Hepatic stellate cell (primary cell): ENCODE measurements at regions not wholly inside any gene's neighbourhood (a gene's known extent, or its start where the extent isn't known, plus 50 kb on each side); places are given as distances from the start of the nearest gene placed in this dataset.
A peak's percentile ranks its signal among the peaks of the same experiment; 100 is the strongest.
"Not testable (repeated sequence)": the region's sequence is repeated elsewhere in the genome, so short reads cannot be mapped to it uniquely, and the experiment has no call there.

ENCODE experiments used
- DNase-seq: peaks from one replicate; pipeline ENCODE4 v3.0.0; 2011; ENCODE audit warnings: low spot score

DNA sequence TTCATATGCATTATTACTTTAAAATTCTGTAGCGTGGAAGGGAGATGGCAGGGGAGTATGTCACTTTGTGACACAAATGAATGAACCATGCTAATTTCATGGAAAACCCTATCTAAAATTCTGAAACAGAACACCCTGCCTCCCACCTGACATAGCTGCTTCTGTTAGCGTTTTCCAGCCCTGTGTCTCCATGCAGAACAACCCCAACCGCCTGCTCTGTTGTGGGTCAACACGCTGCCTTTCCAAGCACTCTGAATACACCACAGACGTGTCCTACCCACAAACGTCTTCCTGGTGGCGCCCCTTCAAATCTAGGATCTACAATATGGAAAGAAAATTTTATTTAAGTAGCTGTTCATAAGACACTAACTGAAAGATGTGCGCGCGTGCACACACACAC, 238.6 kb downstream of the TRIML1 start:
- DNase-seq, result no peak

DNA sequence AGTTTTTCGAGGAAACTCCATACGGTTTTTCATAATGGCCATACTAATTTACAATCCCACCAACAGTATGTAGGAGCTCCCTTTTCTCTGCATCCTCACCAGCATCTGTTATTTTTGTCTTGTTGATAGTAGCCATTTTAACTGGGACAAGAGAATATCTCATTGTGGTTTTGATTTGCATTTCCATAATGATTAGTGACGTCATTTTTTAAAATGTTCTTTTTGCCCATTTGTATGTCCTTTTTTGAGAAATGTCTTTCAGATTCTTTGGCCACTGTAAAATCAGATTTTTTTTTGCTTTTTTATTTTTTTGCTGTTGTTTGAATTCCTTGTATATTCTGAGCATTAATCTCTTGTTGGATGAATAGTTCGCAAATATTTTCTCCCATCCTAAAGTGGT, 243.9 kb downstream of the TRIML1 start:
- no peak for DNase-seq

DNA sequence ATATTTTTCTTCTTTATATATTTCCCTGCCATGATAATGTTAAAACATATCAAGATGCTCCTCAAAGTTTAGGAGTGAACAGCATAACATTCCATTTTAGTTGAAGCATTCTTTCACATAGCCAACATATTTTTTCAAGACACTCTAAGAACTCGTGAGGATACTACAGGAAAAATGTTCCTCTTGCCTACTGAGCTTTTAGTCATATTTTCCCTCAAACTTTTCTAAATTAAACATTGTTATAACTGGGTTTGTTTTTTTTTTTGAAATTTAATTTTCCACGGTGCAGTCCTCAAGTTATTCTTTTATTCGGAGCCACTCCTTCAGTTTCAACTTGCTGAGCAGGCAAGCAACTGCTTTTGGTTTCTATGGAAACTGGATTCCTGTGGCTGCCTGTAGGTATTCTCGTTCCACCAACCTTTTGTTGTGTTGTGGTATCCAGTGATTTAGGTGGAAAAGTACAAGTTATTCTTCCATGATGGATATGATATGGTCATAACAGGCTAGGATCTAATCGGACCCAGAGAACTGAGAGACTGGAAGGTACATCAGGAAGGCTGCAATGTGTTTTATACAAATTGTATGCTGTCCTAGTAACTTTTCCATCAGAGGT, 248.0 kb downstream of the TRIML1 start:
- no peak for DNase-seq

DNA sequence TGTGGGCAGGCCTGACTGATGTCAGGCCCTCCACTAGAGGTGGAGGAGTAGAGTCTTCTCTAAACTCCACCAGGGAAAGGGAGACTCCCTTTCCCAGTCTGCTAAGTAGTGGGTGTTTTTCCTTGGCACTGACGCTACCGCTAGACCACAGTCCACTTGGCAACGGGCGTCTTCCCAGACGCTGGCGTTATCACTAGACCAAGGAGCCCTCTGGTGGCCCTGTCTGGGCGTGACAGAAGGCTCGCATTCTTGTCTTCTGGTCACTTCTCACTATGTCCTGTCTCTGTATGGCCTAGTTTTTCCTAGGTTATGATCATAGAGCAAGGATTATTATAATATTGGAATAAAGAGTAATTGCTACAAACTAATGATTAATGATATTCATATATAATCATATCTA, 252.1 kb downstream of the TRIML1 start:
- DNase-seq, result not testable (repeated sequence)

DNA sequence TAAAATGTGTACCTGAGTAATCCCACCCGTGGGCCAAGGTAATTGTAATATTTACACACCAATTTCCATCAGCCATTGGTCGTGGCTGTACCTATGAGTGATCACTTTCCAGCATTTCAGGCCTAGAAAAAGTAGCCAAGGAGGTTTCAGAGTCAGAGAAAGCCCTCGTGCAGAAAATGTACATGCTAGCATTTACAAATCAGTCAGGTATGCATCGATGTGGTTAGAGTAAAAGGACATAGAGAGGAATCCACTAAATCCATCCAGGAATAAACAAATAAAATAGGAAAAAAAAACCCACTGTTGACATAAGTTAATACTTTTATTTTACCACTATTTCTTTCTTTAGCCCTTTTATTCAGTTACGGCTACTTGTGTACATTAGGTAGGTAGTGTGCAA, 256.8 kb downstream of the TRIML1 start:
- no peak for DNase-seq

DNA sequence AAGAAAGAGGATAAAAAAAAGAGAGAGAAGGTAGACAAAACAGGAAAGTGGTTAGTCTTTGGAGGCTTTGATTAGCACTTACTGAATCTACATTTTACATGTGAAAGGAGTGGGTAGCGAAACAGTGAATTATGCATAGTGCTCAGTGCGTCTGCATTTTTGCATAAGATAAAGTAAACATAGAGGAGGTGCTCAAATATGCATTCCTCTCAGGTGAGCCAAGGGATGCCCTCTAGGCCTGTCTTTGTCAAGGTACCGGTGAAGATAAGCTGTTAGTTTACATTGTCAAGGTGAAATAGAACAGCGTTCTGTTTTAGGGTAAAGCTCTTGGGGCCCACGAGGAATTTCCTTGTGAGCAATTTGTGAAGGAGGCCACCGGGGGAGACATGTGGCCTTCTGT, 260.6 kb downstream of the TRIML1 start:
- no peak for DNase-seq

DNA sequence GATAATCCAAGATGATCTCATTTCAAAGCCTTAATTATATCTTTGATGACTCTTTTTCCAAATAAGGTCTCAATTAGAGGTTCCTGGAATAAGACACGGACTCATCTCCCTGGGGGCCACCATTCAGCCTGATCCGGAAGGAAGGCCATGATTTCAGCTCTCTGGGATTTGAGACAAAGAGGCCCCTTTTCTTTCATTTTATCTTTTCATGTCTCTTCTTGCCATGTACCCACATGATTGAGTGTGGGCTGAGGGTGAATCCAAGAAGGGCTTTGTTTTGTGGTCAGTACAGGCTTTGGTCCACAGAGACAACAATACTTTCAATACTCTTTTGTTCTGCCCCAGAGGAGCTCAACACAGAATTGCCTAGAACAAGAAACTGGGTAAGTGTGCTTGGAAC, 261.2 kb downstream of the TRIML1 start:
- DNase-seq, result no peak

DNA sequence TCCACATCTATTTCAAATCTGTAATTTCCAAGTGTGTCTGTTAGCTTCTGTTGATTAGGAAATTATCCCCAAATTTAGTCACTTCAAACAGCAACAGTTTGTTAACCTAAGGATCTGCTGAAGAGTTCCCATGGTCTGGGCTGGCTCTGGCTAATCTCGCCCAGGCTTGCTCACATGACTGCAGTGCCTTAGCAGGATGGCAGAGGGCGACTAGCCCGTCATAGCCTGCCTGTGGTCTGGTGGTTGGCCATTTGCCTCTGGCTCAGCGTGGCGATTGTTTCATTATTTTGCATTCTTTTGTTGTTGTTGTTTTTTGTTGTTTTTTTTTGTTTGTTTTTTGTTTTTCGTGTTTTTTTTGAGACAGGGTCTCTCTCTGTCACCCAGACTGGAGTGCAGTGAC, 264.0 kb downstream of the TRIML1 start:
- no peak for DNase-seq

DNA sequence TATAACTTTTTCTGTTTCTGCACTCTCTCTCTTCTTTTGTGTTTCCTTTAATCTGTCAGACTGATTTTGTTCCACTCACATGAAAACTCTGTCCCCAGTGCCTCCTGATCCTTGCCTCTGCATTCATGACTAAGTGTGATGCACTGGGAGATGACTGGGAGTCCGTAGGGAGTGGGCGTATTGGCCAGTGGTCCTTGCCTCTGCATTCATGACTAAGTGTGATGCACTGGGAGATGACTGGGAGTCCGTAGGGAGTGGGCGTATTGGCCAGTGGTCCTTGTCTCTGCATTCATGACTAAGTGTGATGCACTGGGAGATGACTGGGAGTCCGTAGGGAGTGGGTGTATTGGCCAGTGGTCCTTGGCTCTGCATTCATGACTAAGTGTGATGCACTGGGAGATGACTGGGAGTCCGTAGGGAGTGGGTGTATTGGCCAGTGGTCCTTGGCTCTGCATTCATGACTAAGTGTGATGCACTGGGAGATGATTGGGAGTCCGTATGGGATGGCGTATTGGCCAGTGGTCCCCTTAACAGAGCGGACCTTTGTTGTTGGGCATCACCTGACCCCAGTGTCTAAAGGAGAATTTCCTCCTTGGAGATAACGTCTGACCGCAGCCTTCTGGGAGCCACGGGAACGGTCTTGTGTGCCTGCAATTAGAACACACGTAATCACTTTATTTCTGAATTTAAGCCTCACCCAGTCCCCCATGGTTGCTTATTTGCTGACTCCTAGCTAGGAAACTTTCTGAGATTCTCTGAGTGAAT, 266.0 kb downstream of the TRIML1 start:
- DNase-seq, result peak; percentile 9

DNA sequence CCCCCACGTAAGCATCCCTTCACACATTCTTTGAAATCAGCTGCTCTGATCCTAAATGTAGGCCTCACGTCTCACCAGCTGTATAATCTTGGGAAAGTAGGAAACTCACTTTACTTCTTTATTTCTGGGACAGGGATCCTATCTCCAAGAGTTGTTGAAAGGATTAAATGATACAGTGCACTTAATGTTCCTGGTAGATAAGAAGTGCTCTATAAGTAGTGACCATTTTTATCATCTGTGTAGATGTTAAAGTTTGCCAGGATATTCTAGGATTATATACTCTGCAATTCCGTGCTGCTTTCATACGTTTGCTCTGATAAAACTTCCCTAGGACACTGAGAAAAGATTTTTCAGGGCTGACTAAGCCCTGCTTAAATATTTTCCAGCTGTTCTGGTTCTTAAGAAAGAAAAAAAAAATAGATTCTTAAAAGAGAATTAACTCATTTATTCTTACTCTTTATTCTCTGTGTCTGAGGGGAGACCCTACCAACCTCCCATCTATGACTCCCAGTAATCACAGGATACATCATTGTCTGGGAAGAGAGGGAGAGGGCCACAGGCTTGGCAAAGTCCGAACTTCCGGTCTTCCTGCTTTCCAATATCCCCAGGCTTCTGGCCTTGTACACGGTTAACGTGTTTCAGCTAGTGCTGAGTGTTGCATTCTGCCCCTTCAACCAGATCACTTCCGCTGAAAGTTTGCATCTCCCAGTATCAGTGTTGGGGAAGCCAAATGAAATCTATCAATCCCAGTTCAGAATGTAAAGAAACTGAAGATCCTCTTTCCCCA, 269.2 kb downstream of the TRIML1 start:
- DNase-seq, result no peak

DNA sequence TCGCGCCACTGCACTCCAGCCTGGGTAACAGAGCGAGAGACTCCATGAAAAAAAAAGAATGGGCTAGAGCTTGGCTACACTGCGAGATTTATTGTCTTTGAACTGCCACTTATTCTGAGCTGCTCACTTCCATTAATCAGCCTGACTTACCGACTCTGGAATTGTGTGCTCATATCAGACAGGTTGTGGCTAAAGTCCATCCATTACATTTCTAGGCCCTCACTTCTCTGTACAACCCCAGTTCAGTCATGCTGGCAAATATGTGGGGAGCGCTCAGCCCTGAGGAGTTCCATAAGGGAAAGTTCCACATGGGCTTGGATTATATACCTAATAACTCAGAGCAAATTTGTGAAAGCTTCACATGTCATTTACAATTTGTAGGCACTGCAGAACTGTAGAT, 270.6 kb downstream of the TRIML1 start:
- DNase-seq, result no peak

DNA sequence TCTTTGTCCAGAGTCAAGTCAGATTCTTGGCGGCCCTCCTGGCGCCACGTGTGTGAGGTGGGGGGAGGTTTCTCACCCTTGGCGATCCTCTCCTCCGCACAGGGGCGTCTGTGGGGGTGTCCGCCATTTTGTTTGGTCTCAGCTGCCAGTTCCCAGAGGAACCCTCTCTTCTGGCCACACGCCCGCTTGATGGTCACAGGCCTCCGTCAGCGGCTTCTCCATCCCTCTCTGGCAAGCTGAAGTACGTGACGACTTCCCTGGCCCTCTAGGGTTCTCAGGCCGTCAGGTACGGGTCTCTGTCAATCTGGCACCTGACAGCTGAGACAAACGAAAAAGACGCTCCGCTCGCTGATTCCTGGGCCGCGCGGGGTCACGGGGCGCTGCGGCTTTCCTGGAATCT, 272.6 kb downstream of the TRIML1 start:
- no peak for DNase-seq

DNA sequence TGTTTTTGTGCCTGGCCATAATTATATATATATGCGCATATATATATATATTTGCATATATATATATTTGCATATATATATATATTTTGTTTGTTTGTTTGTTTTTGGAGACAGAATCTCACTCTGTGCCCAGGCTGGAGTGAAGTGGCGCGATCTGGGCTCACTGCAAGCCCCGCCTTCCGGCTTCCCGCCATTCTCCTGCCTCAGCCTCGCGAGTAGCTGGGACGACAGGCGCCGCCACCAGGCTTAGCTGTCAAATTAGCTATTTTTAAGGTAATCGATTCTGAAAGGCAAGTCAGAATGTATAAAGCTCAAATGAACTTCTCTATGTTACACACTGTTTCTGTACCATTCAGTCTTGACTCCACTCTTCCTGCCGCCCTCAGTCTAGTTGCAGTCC, 273.3 kb downstream of the TRIML1 start:
- no peak for DNase-seq

DNA sequence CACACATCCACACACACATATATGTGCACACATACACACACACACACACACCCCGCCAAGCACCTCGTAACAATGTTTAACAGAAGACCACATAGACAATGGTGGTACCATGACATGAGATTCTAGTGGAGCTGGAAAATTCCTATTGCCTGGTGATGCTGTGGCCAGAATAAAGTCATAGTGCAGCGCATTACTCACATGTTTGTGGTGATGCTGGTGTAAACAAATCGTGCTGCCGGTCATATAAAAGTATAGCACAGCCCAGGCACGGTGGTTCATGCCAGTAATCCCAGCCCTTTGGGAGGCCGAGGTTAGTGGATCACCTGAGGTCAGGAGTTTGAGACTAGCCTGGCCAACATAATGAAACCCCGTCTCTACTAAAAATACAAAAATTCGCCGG, 275.2 kb downstream of the TRIML1 start:
- DNase-seq, result no peak

DNA sequence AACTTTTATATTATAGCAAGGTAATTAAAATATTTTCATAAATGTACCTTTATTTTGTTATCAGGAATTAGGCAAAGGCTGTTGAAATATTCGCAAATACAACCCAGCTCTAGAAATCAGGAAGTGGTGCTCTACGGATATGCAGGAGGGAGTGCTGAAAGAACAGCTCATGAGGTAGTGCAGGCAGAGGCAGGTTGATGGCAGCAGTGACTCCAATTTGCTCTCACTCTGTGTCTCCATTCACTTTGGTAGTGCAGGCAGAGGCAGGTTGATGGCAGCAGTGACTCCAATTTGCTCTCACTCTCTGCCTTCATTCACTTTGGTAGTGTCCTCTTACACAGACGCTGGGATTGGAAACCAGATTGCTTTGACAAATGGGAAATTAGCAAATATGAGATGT, 277.9 kb downstream of the TRIML1 start:
- DNase-seq, result no peak

DNA sequence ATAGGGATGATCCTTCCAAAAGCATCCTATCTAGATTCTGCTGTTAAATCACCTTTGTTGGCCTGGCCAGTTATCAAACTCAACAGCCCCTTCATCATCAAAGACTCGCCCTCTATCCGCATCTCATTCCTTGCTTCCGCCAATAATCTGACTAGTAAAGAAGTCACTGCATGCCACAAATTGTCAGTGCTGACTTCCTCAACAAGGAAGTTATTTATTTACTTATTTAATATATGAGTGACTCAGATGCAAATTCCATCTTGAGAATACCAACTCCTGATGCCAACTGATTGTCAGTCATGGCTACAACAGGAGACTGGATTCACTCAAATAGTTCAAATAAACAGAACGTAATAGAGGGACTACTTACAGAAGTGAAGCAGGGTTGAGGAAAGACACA, 283.8 kb downstream of the TRIML1 start:
- no peak for DNase-seq

DNA sequence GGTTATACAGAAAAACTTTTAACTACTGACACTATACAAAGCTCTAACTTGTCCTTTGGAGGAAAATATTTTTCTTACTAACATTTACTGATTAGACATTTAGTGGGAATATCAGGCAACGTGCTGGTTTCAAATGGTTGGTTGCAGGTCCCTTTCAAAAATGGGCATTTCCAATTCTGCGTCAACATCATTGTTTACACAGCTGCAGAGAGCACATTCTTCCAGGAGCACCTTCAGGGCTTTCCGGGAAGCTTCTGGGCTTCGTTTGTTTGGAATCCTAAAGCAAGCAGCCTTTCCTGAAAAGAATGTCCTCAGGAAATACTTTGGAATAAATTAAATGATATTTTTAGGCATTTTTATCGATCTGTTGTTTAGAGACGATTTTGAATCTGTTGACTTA, 289.7 kb downstream of the TRIML1 start:
- no peak for DNase-seq

DNA sequence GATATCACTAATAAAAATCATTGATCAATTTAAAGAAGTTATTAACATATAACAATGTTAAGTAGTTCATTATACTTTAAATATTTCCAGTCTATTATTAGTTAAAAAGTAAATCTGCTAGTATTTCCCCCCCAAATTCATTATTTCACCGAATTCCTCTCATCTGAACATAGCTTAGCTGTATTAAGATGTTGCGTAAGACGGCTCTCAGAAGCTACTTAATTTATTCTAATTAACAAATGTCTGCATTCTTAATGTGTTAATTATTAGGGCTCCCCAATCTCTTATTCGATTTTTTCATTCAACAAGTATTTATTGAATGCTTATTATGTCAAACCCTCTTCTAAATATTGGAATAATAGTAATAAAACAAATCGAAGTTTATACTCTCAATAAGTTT, 290.7 kb downstream of the TRIML1 start:
- no peak for DNase-seq

DNA sequence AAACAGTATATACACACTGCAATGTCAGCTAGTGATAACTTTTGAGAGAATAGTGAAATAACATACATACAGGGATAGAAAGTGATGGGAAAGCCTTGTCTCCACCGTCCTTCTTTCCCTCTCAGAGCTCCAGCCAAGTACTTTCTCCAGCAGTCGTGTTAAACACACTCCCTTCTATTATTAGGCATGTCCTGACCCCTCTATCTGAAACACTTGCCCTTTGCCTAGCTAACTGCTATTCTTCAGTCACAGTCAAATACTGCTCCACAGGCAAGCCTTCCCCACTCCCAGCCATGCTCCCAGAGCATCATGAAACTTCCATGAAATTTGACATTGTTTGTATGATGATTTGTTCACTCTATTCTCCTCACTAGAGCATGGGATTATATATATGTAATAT, 291.1 kb downstream of the TRIML1 start:
- no peak for DNase-seq

DNA sequence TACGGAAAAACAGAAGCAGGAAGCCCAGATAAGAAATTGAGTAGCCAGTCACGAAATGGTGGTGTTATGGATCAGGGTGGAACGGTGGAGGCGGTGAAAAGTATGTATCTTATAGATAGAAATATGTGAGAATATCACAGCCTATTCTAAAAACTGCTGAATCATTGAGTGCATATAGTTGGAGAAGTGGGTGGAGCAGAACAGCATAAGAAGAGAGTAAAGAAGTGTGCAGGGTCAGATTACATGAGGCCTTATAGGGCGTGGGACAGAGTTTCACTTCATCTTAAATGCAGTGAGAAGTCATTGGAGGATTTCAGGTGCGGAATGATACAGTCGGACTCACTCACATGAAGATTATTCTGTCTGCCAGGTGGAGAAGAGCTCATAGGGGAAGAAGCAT, 293.1 kb downstream of the TRIML1 start:
- no peak for DNase-seq

DNA sequence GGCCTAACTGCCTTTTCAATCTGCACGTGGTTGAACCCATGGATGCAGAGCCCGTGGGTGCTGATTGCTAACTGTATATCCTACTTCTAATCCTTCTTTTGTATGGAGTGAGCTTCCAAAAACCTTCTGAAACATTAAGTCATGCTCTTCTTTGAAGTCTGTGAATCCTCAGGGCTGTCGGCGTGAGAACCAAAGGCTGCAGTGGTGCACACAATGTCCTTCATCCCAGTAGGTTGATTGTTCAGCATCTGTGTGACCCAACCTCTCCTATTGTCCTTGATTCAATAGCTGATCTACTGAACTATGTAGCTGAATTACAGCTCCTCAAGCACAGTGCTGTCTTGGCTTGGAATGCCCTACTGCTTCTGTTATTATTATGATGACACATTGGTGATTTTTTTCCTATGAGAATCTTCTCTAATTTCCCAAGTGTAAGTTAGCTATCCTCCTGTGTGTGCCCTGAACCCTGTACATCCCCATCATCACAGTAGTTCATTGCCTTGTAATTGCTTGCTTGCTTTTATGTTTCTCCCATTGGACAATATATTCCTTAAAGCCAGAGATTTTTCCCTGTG, 294.6 kb downstream of the TRIML1 start:
- no peak for DNase-seq

DNA sequence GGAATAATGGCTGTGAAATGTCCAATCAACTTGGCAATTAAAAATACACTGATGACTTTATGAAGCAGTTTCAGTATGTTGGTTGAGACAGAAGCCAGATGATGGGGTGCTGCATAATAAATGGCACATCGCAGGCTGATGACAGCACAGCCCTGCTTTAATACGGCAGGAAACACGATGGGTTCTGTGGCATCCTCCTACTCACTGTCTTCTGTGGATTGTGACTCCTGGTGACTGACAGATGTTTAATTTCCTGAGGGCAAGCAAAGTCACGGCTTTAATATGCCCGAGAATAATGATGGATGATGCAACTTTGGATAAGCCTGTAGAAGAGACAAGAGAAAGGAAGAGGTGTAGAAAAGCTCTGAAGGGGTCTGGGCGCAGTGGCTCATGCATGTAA, 295.4 kb downstream of the TRIML1 start:
- no peak for DNase-seq

DNA sequence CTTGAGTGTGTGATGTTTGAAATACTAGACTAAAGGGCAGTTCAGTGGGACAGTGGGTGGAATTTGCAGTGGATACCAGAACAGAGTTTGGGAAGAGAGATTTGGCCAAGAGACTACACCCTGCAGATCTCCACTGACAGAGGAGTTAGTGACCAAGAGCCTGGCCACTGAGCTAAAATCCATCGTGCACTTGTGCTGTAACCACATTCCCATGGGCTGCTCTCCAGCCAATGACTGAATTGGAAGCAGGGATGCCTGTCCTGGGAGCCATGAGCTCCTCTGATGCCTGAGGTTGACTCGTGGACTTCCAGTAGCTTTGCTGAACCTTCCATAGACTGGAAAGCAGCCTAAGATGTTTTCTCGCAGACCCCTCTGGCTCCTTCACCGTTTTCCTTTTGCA, 296.1 kb downstream of the TRIML1 start:
- no peak for DNase-seq
